IMR-90 (cell line): ENCODE measurements at regions not wholly inside any gene's neighbourhood (a gene's known extent, or its start where the extent isn't known, plus 50 kb on each side); places are given as distances from the start of the nearest gene placed in this dataset.

Source experiments
- ATAC-seq: fragments of 200-7000 bp; cut with Tn5 transposase; 2 replicates; pipeline ENCODE4 v1.9.1; 2020; ENCODE audit warnings: low read depth, mild to moderate bottlenecking, moderate library complexity
- BruUV-seq: library from RNA; stranded (reverse); fragments of 400-500 nt; replicated peaks from 2 replicates; lab custom pipeline; 2021; lab: Mats Ljungman, UMichigan
- CTCF ChIA-PET: fragments of 300-600 bp; formaldehyde crosslinking; extraction: SDS; loops from one replicate; lab custom pipeline; 2021; ENCODE audit warnings: antibody characterized with exemption; lab: Yijun Ruan, JAX
- POLR2A ChIA-PET: fragments of 300-600 bp; sonication (Branson Sonifier 250); formaldehyde crosslinking; loops from one replicate; lab custom pipeline; 2022; ENCODE audit warnings: antibody characterized with exemption; ENCODE audit not compliant: unreplicated experiment; lab: Charles Lee
- DNase-seq: peaks from one replicate; pipeline ENCODE4 v3.0.0; 2013
- H2AFZ ChIP-seq: replicated peaks from 2 replicates; pipeline ENCODE3; 2013; ENCODE audit warnings: low read length, mild to moderate bottlenecking; ENCODE audit not compliant: poor library complexity
- H2AK5ac ChIP-seq: 2 replicates; pipeline ENCODE4 v1.6.1; 2013; ENCODE audit warnings: low read depth, low read length, inconsistent platforms
- H2AK9ac ChIP-seq: replicated peaks from 2 replicates; pipeline ENCODE3; 2013; ENCODE audit warnings: mild to moderate bottlenecking, low read depth, low read length, moderate library complexity; ENCODE audit not compliant: poor library complexity
- H2BK120ac ChIP-seq: 2 replicates; pipeline ENCODE4 v1.6.1; 2013; ENCODE audit warnings: low read depth, low read length, inconsistent platforms
- H2BK15ac ChIP-seq: 3 replicates; pipeline ENCODE4 v1.6.1; 2013; ENCODE audit warnings: low read depth, low read length, inconsistent platforms
- H2BK20ac ChIP-seq: 2 replicates; pipeline ENCODE4 v1.6.1; 2013; ENCODE audit warnings: low read depth, mild to moderate bottlenecking, inconsistent platforms, low read length, moderate library complexity
- H2BK5ac ChIP-seq: 2 replicates; pipeline ENCODE4 v1.6.1; 2013; ENCODE audit warnings: mild to moderate bottlenecking, low read depth, low read length, inconsistent platforms; ENCODE audit not compliant: poor library complexity, severe bottlenecking
- H3K14ac ChIP-seq: replicated peaks from 2 replicates; pipeline ENCODE4 v1.6.1; 2013; ENCODE audit warnings: low read depth, low read length, inconsistent platforms
- H3K18ac ChIP-seq: 2 replicates; pipeline ENCODE4 v1.6.1; 2013; ENCODE audit warnings: low read depth, low read length, control low read depth
- H3K23ac ChIP-seq: 2 replicates; pipeline ENCODE4 v1.6.1; 2013; ENCODE audit warnings: low read depth, low read length, inconsistent platforms
- H3K27ac ChIP-seq: 2 replicates; pipeline ENCODE4 v1.5.1; 2013; ENCODE audit warnings: mild to moderate bottlenecking, control low read depth, low read length; ENCODE audit not compliant: insufficient read depth
- H3K27me3 ChIP-seq: 2 replicates; pipeline ENCODE4 v1.6.1; 2013; ENCODE audit warnings: low read length; ENCODE audit not compliant: control insufficient read depth, insufficient read depth
- H3K36me3 ChIP-seq: 2 replicates; pipeline ENCODE4 v1.6.1; 2013; ENCODE audit warnings: low read length, mixed read lengths; ENCODE audit not compliant: control insufficient read depth, insufficient read depth
- H3K4ac ChIP-seq: 2 replicates; pipeline ENCODE4 v1.6.1; 2013; ENCODE audit warnings: low read depth, low read length, inconsistent platforms
- H3K4me1 ChIP-seq: 2 replicates; pipeline ENCODE4 v1.6.1; 2013; ENCODE audit warnings: low read length, mixed read lengths; ENCODE audit not compliant: control insufficient read depth, insufficient read depth
- H3K4me2 ChIP-seq: 2 replicates; pipeline ENCODE4 v1.6.1; 2013; ENCODE audit warnings: low read depth, mild to moderate bottlenecking, control low read depth, low read length, moderate library complexity
- H3K4me3 ChIP-seq: 2 replicates; pipeline ENCODE4 v1.5.1; 2013; ENCODE audit warnings: low read depth, mild to moderate bottlenecking, control low read depth, low read length, moderate library complexity; ENCODE audit not compliant: insufficient read depth
- H3K56ac ChIP-seq: 2 replicates; pipeline ENCODE4 v1.6.1; 2013; ENCODE audit warnings: low read length, inconsistent platforms; ENCODE audit not compliant: insufficient read depth; ENCODE audit errors: extremely low read depth
- H3K79me1 ChIP-seq, 2 experiments: 2 replicates each; pipeline ENCODE4 v1.6.1; 2013; ENCODE audit warnings: low read length in 2 of 2, inconsistent platforms in 1 of 2, low read depth in 1 of 2
- H3K9ac ChIP-seq: 2 replicates; pipeline ENCODE4 v1.6.1; 2013; ENCODE audit warnings: low read depth, low read length, control low read depth
- H3K9me1 ChIP-seq: 2 replicates; pipeline ENCODE4 v1.6.1; 2013; ENCODE audit warnings: low read length, inconsistent platforms; ENCODE audit not compliant: insufficient read depth
- H3K9me3 ChIP-seq: 2 replicates; pipeline ENCODE4 v1.6.1; 2013; ENCODE audit warnings: low read length; ENCODE audit not compliant: control insufficient read depth, insufficient read depth
- H4K20me1 ChIP-seq: 2 replicates; pipeline ENCODE4 v1.6.1; 2013; ENCODE audit warnings: low read length, inconsistent platforms; ENCODE audit not compliant: insufficient read depth
- H4K5ac ChIP-seq: 2 replicates; pipeline ENCODE4 v1.6.1; 2013; ENCODE audit warnings: mild to moderate bottlenecking, low read depth, low read length, control low read depth
- H4K8ac ChIP-seq, 2 experiments: 2 replicates each; pipeline ENCODE4 v1.6.1; 2013; ENCODE audit warnings: low read depth in 2 of 2, low read length in 2 of 2, control low read depth in 1 of 2, inconsistent platforms in 1 of 2
- H4K91ac ChIP-seq: 2 replicates; pipeline ENCODE4 v1.6.1; 2013; ENCODE audit warnings: low read depth, low read length, inconsistent platforms; ENCODE audit not compliant: insufficient read depth
- BHLHE40 ChIP-seq: fragments of 150-350 bp; IDR thresholded peaks from 2 replicates; pipeline ENCODE4 v1.6.1; 2016; ENCODE audit warnings: mild to moderate bottlenecking, low read depth, low read length
- CEBPB ChIP-seq: IDR thresholded peaks from 2 replicates; pipeline ENCODE4 v1.6.1; 2012; ENCODE audit warnings: low read depth, low read length, improper control_type of control experiment
- RAD21 ChIP-seq: IDR thresholded peaks from 2 replicates; pipeline ENCODE4 v1.6.1; 2012; ENCODE audit warnings: low read length, improper control_type of control experiment
- WGBS, 2 experiments: methylation state at CpG; one replicate each; pipeline versions ENCODE4 v1.1.5 to v1.1.7; 2013; ENCODE audit warnings: missing lambda C conversion rate in 2 of 2; ENCODE audit not compliant: insufficient read length in 1 of 2; ENCODE audit errors: extremely low coverage in 2 of 2; 5-methylcytosine and 5-hydroxymethylcytosine counted together
- dilution Hi-C: fragments of 300-500 bp; cut with HindIII; formaldehyde crosslinking; loops from one replicate; pipeline ENCODE4 v1.14.3; 2018; ENCODE audit warnings: low sequenced_read_pairs; ENCODE audit not compliant: unreplicated experiment
- in situ Hi-C: fragments of 300-500 bp; cut with MboI; formaldehyde crosslinking; loops from 3 replicates; pipeline ENCODE4 v1.14.3; 2019; ENCODE audit warnings: low sequenced_read_pairs, inconsistent platforms, mixed read lengths
- intact Hi-C: fragments of 100-400 bp; cut with micrococcal nuclease; formaldehyde crosslinking; loops from 2 replicates; pipeline ENCODE4 v1.10.0; 2022

- no peak overlapping the region for H3K56ac ChIP-seq
- H4K91ac ChIP-seq: no peak overlapping the region
- no peak overlapping the region for H2BK15ac ChIP-seq
- no CpG with 5 or more reads among the region's 3 CpGs for WGBS, 2 experiments
- no peaks in the 10 kb centered on the region; the same call in 1 of the 2 replicates for H3K4me1 ChIP-seq
- peaks cover 36% of the 10 kb centered on the region for H3K27me3 ChIP-seq
- H3K23ac ChIP-seq: no peak overlapping the region
- H2AFZ ChIP-seq: no peak overlapping the region
- H3K4ac ChIP-seq: no peak overlapping the region
- ATAC-seq (no peak), DNase-seq (no peak)
- no peaks in the 10 kb centered on the region for H3K36me3 ChIP-seq
- H3K9me3 ChIP-seq: no peaks in the 10 kb centered on the region
- no peak overlapping the region for H3K4me3 ChIP-seq
- H2BK5ac ChIP-seq: no peak overlapping the region
- intact Hi-C loops (no loop called here), in situ Hi-C loops (no loop called here), dilution Hi-C loops (no loop called here)
- H3K4me2 ChIP-seq: no peak overlapping the region
- H3K18ac ChIP-seq: no peak overlapping the region
- H2BK20ac ChIP-seq: no peak overlapping the region
- H4K5ac ChIP-seq: no peak overlapping the region
- BruUV-seq: no TSS peak
- no peak overlapping the region for H2AK5ac ChIP-seq
- no peak overlapping the region for H2BK120ac ChIP-seq
- no peaks in the 10 kb centered on the region for H3K9me1 ChIP-seq
- no peak for TF ChIP-seq BHLHE40
- TF ChIP-seq CEBPB: no peak
- no peak for TF ChIP-seq RAD21
- H3K9ac ChIP-seq: no peak overlapping the region
- no peak overlapping the region for H3K27ac ChIP-seq
- POLR2A ChIA-PET: no interaction called here
- no peaks in the 10 kb centered on the region for H3K79me1 ChIP-seq
- no peak overlapping the region for H4K8ac ChIP-seq
- H2AK9ac ChIP-seq: no peak overlapping the region
- H3K14ac ChIP-seq: no peak overlapping the region
- H4K20me1 ChIP-seq: no peaks in the 10 kb centered on the region
- CTCF ChIA-PET: no interaction called here
Measured at GRCh38 chr3:193853511-193854219, 260.7 kb downstream of the OPA1 start.
